ENCODE measurements at regions not wholly inside any gene's neighbourhood (a gene's known extent, or its start where the extent isn't known, plus 50 kb on each side); places are given as distances from the start of the nearest gene placed in this dataset.

GRCh38 chr2:239714116-239714515 is 311.0 kb downstream of the NDUFA10 start:
- TF ChIP-seq CTCF (IDR thresholded peaks at IDR 0.05; ENCODE audit: insufficient read depth, low read length): no peak
- TF ChIP-seq POLR2AphosphoS5 (IDR thresholded peaks at IDR 0.05; ENCODE audit: low read depth): no peak
